OCI-LY7 (cell line): ENCODE measurements at regions not wholly inside any gene's neighbourhood (a gene's known extent, or its start where the extent isn't known, plus 50 kb on each side); places are given as distances from the start of the nearest gene placed in this dataset.

ENCODE experiments used
- CTCF ChIP-seq: fragments of 200-600 bp; sonication (generic); conservative IDR thresholded peaks from 2 replicates; pipeline ENCODE4 v1.5.1; 2014; ENCODE audit warnings: mild to moderate bottlenecking, antibody characterized with exemption, low read length, moderate library complexity, mixed read lengths
- EZH2phosphoT487 ChIP-seq: fragments of 200-600 bp; sonication (generic); IDR thresholded peaks from 2 replicates; pipeline ENCODE4 v1.6.1; 2018; ENCODE audit warnings: low read depth, borderline replicate concordance, mild to moderate bottlenecking, mixed run types, antibody characterized with exemption, low read length, moderate library complexity, mixed read lengths

- TF ChIP-seq CTCF (peak; percentile 73), EZH2phosphoT487 (no peak)
Observed at GRCh38 chr6:84284428-84285049, 57.1 kb upstream of the CEP162 start.
